SKM-1 (cell line): ENCODE measurements at regions not wholly inside any gene's neighbourhood (a gene's known extent, or its start where the extent isn't known, plus 50 kb on each side); places are given as distances from the start of the nearest gene placed in this dataset.

Experiments
- DNase-seq: peaks from one replicate; lab custom pipeline; 2025; ENCODE audit not compliant: unreplicated experiment; lab: John Stamatoyannopoulos, UW

- no peak for DNase-seq
These were observed 556.3 kb downstream of the LTN1 start for GRCh38 chr21:28436286-28436932.

- no peak for DNase-seq
These were observed 561.0 kb downstream of the LTN1 start for GRCh38 chr21:28431527-28432200.

GRCh38 chr21:28431022-28431421 lies 561.7 kb downstream of the LTN1 start:
- no peak for DNase-seq

- DNase-seq = no peak
These were observed 563.5 kb downstream of the LTN1 start for GRCh38 chr21:28429161-28429560.

GRCh38 chr21:28427394-28428022 lies 565.2 kb downstream of the LTN1 start:
- no peak for DNase-seq

GRCh38 chr21:28426545-28426944 lies 566.1 kb downstream of the LTN1 start:
- no peak for DNase-seq

GRCh38 chr21:28423521-28424190 lies 569.0 kb downstream of the LTN1 start:
- DNase-seq = no peak

- no peak for DNase-seq
These were observed 570.8 kb downstream of the LTN1 start for GRCh38 chr21:28421716-28422524.

- no peak for DNase-seq
These were observed 572.9 kb downstream of the LTN1 start for GRCh38 chr21:28419811-28420210.

GRCh38 chr21:28418726-28419514 lies 573.8 kb downstream of the LTN1 start:
- DNase-seq = no peak

GRCh38 chr21:28410256-28410655 lies 582.4 kb downstream of the LTN1 start:
- DNase-seq = peak; percentile 19

- no peak for DNase-seq
These were observed 590.1 kb downstream of the LTN1 start for GRCh38 chr21:28402616-28402989.

- DNase-seq = no peak
These were observed 595.6 kb downstream of the LTN1 start for GRCh38 chr21:28397040-28397439.

GRCh38 chr21:28396421-28396820 lies 596.3 kb downstream of the LTN1 start:
- no peak for DNase-seq

- DNase-seq = no peak
These were observed 599.4 kb downstream of the LTN1 start for GRCh38 chr21:28393279-28393678.

GRCh38 chr21:28391938-28392849 lies 600.5 kb downstream of the LTN1 start:
- DNase-seq = no peak

GRCh38 chr21:28387220-28387619 lies 605.5 kb downstream of the LTN1 start:
- no peak for DNase-seq

- no peak for DNase-seq
These were observed 606.8 kb downstream of the LTN1 start for GRCh38 chr21:28385845-28386244.
